SH-SY5Y (cell line): ENCODE measurements at regions not wholly inside any gene's neighbourhood (a gene's known extent, or its start where the extent isn't known, plus 50 kb on each side); places are given as distances from the start of the nearest gene placed in this dataset.

Experiments
- GATA2 ChIP-seq: IDR thresholded peaks from 2 replicates; pipeline ENCODE4 v1.6.1; 2011; ENCODE audit warnings: mild to moderate bottlenecking, low read depth, low read length
- GATA3 ChIP-seq: IDR thresholded peaks from 2 replicates; pipeline ENCODE4 v1.6.1; 2011; ENCODE audit warnings: low read depth, mild to moderate bottlenecking, low read length, moderate library complexity

DNA sequence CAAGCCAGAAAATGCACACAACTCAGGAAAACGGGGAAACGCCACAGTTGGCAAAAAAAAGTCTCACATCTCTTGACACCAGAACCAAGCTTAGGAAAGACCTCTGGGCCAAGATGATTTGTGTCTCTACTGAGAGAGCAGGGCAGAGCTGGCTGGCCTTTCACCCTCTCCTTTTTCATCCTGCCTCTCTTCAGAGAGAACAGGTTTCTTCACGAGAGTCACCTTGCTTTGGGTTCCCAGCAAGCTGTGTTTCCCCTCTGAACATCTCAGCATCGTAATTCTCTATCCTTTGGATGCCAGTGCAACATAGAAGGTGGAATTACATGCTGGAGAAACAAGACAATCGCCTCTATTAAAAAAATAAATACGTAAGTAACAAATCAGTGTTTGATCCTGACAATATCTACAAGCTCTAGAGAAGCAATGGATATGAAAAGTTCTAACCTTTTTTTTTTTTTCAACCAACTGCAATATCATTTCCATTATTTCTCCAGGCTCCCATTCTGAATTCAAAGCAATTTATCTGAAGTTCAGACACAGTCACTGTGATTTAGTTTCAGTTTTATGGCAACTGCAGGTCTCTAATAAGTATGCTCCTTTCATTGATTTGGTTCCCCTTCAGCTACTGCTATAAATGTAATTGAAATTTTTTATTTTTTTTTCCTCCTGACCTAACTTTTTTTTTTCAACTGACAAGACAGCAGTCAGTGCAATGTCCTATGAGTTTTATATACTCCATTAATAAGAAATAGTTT lies 708.6 kb downstream of the DTWD2 start:
- TF ChIP-seq GATA2 (no peak), GATA3 (no peak)
